ENCODE measurements at regions not wholly inside any gene's neighbourhood (a gene's known extent, or its start where the extent isn't known, plus 50 kb on each side); places are given as distances from the start of the nearest gene placed in this dataset.

DNA sequence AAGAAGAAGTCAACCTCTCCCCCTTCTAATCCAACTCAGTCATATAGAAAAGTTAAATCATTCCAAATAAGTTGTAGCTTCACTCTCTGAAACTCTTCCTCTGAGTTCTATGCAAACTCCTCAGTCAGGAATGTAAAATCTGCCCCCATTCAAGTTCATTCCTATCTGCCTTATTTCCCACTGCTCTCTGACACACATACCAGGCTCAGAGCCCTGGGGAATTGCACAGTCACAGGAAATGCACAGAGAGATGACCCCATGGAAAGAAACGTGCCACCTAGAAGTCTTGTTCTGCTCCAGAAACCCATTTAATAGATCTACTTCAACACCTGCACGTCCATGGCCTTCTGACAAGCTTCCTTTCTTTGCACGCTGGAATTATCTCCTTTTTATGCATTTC lies 236.0 kb upstream of the VCX3A start:
- no peak for TF ChIP-seq TCF12 (IDR thresholded peaks at IDR 0.05; ENCODE audit: low read depth)
- TF ChIP-seq FOXM1 (IDR thresholded peaks at IDR 0.05; ENCODE audit: borderline replicate concordance, low read depth), result no peak
- no peak for TF ChIP-seq ZBTB7A (IDR thresholded peaks at IDR 0.05; ENCODE audit: low read depth)
- TF ChIP-seq TEAD4 (IDR thresholded peaks at IDR 0.05), result no peak
- TF ChIP-seq CEBPB (IDR thresholded peaks at IDR 0.05), result no peak
- no peak for TF ChIP-seq MAX (IDR thresholded peaks at IDR 0.05)
- TF ChIP-seq NFIC (IDR thresholded peaks at IDR 0.05), result no peak
- TF ChIP-seq, protein P1, sequence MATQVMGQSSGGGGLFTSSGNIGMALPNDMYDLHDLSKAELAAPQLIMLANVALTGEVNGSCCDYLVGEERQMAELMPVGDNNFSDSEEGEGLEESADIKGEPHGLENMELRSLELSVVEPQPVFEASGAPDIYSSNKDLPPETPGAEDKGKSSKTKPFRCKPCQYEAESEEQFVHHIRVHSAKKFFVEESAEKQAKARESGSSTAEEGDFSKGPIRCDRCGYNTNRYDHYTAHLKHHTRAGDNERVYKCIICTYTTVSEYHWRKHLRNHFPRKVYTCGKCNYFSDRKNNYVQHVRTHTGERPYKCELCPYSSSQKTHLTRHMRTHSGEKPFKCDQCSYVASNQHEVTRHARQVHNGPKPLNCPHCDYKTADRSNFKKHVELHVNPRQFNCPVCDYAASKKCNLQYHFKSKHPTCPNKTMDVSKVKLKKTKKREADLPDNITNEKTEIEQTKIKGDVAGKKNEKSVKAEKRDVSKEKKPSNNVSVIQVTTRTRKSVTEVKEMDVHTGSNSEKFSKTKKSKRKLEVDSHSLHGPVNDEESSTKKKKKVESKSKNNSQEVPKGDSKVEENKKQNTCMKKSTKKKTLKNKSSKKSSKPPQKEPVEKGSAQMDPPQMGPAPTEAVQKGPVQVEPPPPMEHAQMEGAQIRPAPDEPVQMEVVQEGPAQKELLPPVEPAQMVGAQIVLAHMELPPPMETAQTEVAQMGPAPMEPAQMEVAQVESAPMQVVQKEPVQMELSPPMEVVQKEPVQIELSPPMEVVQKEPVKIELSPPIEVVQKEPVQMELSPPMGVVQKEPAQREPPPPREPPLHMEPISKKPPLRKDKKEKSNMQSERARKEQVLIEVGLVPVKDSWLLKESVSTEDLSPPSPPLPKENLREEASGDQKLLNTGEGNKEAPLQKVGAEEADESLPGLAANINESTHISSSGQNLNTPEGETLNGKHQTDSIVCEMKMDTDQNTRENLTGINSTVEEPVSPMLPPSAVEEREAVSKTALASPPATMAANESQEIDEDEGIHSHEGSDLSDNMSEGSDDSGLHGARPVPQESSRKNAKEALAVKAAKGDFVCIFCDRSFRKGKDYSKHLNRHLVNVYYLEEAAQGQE (IDR thresholded peaks at IDR 0.05; ENCODE audit: low read depth), result no peak
- no peak for TF ChIP-seq RAD21 (IDR thresholded peaks at IDR 0.05; ENCODE audit: low read depth)
- TF ChIP-seq YY1 (IDR thresholded peaks at IDR 0.05; ENCODE audit: low read depth), result no peak
- no peak for TF ChIP-seq USF1 (IDR thresholded peaks at IDR 0.05)
- no peak for TF ChIP-seq CREB1 (IDR thresholded peaks at IDR 0.05; ENCODE audit: low read depth)

GRCh38 chrX:6768881-6769280 lies 234.0 kb upstream of the VCX3A start:
- no peak for TF ChIP-seq CREB1 (IDR thresholded peaks at IDR 0.05; ENCODE audit: low read depth)
- no peak for TF ChIP-seq NFIC (IDR thresholded peaks at IDR 0.05)
- TF ChIP-seq EGR1 (IDR thresholded peaks at IDR 0.05), result no peak
- no peak for TF ChIP-seq ZBTB7A (IDR thresholded peaks at IDR 0.05; ENCODE audit: low read depth)
- TF ChIP-seq FOXM1 (IDR thresholded peaks at IDR 0.05; ENCODE audit: borderline replicate concordance, low read depth), result no peak
- no peak for TF ChIP-seq USF1 (IDR thresholded peaks at IDR 0.05)
- TF ChIP-seq RAD21 (IDR thresholded peaks at IDR 0.05; ENCODE audit: low read depth), result no peak
- TF ChIP-seq TCF12 (IDR thresholded peaks at IDR 0.05; ENCODE audit: low read depth), result no peak
- no peak for TF ChIP-seq CEBPB (IDR thresholded peaks at IDR 0.05)
- TF ChIP-seq YY1 (IDR thresholded peaks at IDR 0.05; ENCODE audit: low read depth), result no peak
- no peak for TF ChIP-seq MAX (IDR thresholded peaks at IDR 0.05)
- no peak for TF ChIP-seq TAF1 (IDR thresholded peaks at IDR 0.05; ENCODE audit: low read depth)
- no peak for TF ChIP-seq TEAD4 (IDR thresholded peaks at IDR 0.05)
- no peak for TF ChIP-seq EP300 (IDR thresholded peaks at IDR 0.05; ENCODE audit: borderline replicate concordance)
- TF ChIP-seq, protein P1 (IDR thresholded peaks at IDR 0.05; ENCODE audit: low read depth), result no peak

- no peak for TF ChIP-seq YY1 (IDR thresholded peaks at IDR 0.05; ENCODE audit: low read depth)
- TF ChIP-seq FOXM1 (IDR thresholded peaks at IDR 0.05; ENCODE audit: borderline replicate concordance, low read depth), result no peak
- no peak for TF ChIP-seq ZBTB7A (IDR thresholded peaks at IDR 0.05; ENCODE audit: low read depth)
- TF ChIP-seq TAF1 (IDR thresholded peaks at IDR 0.05; ENCODE audit: low read depth), result no peak
- no peak for TF ChIP-seq USF1 (IDR thresholded peaks at IDR 0.05)
- no peak for TF ChIP-seq CREB1 (IDR thresholded peaks at IDR 0.05; ENCODE audit: low read depth)
- TF ChIP-seq RAD21 (IDR thresholded peaks at IDR 0.05; ENCODE audit: low read depth), result no peak
- TF ChIP-seq EGR1 (IDR thresholded peaks at IDR 0.05), result no peak
- no peak for TF ChIP-seq CEBPB (IDR thresholded peaks at IDR 0.05)
- no peak for TF ChIP-seq EP300 (IDR thresholded peaks at IDR 0.05; ENCODE audit: borderline replicate concordance)
- TF ChIP-seq MAX (IDR thresholded peaks at IDR 0.05), result no peak
- TF ChIP-seq TEAD4 (IDR thresholded peaks at IDR 0.05), result no peak
- no peak for TF ChIP-seq TCF12 (IDR thresholded peaks at IDR 0.05; ENCODE audit: low read depth)
- no peak for TF ChIP-seq NFIC (IDR thresholded peaks at IDR 0.05)
Observed at GRCh38 chrX:6761251-6761650, 226.3 kb upstream of the VCX3A start.

DNA sequence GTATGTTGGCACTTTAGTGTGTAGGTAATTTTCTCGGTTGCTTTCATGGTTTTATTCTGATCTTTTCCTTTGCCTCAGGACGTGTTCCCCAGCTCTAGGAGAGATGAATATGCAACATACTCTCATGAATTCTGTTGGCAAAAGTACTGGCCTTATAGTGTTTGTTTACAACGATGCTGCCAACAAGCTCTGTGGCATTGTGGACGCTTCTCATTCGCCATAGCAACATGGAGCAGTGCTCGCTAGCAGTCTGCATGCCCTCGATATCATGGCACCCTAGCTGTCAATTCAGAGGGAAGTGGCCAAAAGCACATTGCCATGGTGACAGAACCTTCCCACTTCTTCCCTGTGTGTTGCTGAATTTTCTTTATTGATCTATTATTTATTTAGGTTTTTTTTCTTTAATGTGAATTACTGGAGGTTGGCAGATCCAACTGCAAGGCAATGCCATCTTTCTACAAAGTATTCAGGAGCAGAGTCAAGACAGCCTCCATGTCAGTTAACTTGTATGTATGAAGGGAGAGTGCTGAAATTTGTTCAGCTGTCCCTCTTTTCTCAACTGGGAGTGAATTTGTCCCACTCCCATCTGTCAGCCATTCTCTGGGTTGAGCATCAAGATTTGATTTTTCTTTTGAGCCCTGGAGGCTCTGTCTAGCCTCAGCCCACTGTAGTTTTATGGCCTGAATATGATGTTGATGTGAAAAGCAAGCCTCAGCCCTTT lies 224.9 kb upstream of the VCX3A start:
- no peak for TF ChIP-seq CREB1 (IDR thresholded peaks at IDR 0.05; ENCODE audit: low read depth)
- no peak for TF ChIP-seq YY1 (IDR thresholded peaks at IDR 0.05; ENCODE audit: low read depth)
- no peak for TF ChIP-seq RAD21 (IDR thresholded peaks at IDR 0.05; ENCODE audit: low read depth)
- TF ChIP-seq ZBTB7A (IDR thresholded peaks at IDR 0.05; ENCODE audit: low read depth), result no peak
- TF ChIP-seq FOXM1 (IDR thresholded peaks at IDR 0.05; ENCODE audit: borderline replicate concordance, low read depth), result no peak
- no peak for TF ChIP-seq TCF12 (IDR thresholded peaks at IDR 0.05; ENCODE audit: low read depth)
- TF ChIP-seq TEAD4 (IDR thresholded peaks at IDR 0.05), result no peak
- no peak for TF ChIP-seq CEBPB (IDR thresholded peaks at IDR 0.05)
- TF ChIP-seq TAF1 (IDR thresholded peaks at IDR 0.05; ENCODE audit: low read depth), result no peak
- no peak for TF ChIP-seq USF1 (IDR thresholded peaks at IDR 0.05)
- no peak for TF ChIP-seq MAX (IDR thresholded peaks at IDR 0.05)
- TF ChIP-seq, protein P1 (IDR thresholded peaks at IDR 0.05; ENCODE audit: low read depth), result no peak
- no peak for TF ChIP-seq EGR1 (IDR thresholded peaks at IDR 0.05)
- no peak for TF ChIP-seq NFIC (IDR thresholded peaks at IDR 0.05)
- TF ChIP-seq EP300 (IDR thresholded peaks at IDR 0.05; ENCODE audit: borderline replicate concordance), result no peak
